Subcutaneous abdominal adipose tissue (tissue), 5 donors: ENCODE measurements at regions not wholly inside any gene's neighbourhood (a gene's known extent, or its start where the extent isn't known, plus 50 kb on each side); places are given as distances from the start of the nearest gene placed in this dataset.

Experiments used
- H3K27ac ChIP-seq: one replicate; pipeline ENCODE4 v1.7.0; 2013; ENCODE audit warnings: low read depth, mild to moderate bottlenecking, inconsistent platforms, low read length, moderate library complexity
- H3K27me3 ChIP-seq, 5 donors: one replicate each; pipeline ENCODE4 v1.7.0; 2013; ENCODE audit warnings: low read length in 5 of 5, inconsistent platforms in 1 of 5; ENCODE audit not compliant: control insufficient read depth in 5 of 5, insufficient read depth in 4 of 5
- H3K36me3 ChIP-seq, 5 donors: one replicate each; pipeline ENCODE4 v1.7.0; 2013; ENCODE audit warnings: low read length in 5 of 5; ENCODE audit not compliant: control insufficient read depth in 5 of 5, insufficient read depth in 5 of 5
- H3K4me1 ChIP-seq, 5 donors: one replicate each; pipeline ENCODE4 v1.7.0; 2013; ENCODE audit warnings: low read length in 5 of 5, mild to moderate bottlenecking in 3 of 5, moderate library complexity in 1 of 5; ENCODE audit not compliant: control insufficient read depth in 5 of 5, insufficient read depth in 5 of 5
- H3K4me3 ChIP-seq, 5 donors: one replicate each; pipeline ENCODE4 v1.7.0; 2013; ENCODE audit warnings: low read length in 5 of 5, low read depth in 1 of 5
- H3K9ac ChIP-seq, 5 donors: one replicate each; pipeline ENCODE4 v1.7.0; 2013; ENCODE audit warnings: low read length in 5 of 5, mild to moderate bottlenecking in 4 of 5, moderate library complexity in 3 of 5
- H3K9me3 ChIP-seq, 5 donors: one replicate each; pipeline ENCODE4 v1.7.0; 2013; ENCODE audit warnings: low read length in 5 of 5; ENCODE audit not compliant: control insufficient read depth in 5 of 5
- donor health status: healthy.
- donor health status: healthy.
- donor health status: healthy.
- donor health status: healthy.
- donor health status: healthy.

DNA sequence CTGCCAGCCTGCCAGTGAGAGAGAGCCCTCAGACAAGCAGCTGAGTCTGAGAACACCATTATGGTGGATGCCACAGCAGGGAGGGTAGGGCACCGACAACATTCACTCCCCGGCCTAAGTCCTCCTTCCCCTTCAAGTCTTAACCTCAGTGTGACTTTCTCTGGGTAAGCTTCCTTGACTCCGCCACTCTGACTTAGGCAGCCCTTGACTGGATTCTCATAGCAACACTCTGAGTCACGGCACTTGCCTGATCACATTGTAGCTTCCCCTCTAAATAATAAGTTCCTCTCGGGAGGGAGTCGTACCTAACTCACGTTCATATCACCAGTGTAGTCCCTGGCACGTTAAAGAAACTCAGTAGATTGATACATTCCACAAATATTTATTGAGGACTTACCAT is 180.5 kb downstream of the FOXB1 start:
- Histone ChIP-seq H3K4me1 (peaks cover 0 to 5% (median 0%) of the 10 kb centered on the region in 5 donors), H3K9ac (no peak overlapping the region), H3K27me3 (peaks cover 0 to 3% (median 0%) of the 10 kb centered on the region in 5 donors), H3K27ac (no peak overlapping the region), H3K4me3 (no peak overlapping the region), H3K36me3 (no peaks in the 10 kb centered on the region), H3K9me3 (no peaks in the 10 kb centered on the region)

DNA sequence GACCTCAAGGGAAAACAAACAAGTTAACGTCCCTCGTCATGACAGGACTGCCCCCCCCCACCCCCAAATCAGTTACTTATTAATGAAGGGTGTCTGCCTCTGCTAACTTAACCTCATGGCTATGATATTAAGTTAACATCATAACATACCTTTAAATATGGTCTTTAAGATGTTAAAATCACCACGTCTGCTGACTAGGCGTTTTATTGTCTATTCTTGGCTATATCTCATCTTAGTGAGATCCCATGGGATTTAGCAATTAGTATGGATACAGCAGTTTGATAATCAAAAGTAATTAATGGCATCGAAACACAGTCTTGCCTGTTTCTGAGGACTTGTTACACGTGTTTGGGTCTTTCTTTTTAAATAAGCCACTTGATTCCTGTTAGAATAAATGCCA is 186.9 kb downstream of the FOXB1 start:
- Histone ChIP-seq H3K36me3 (no peaks in the 10 kb centered on the region), H3K4me3 (no peak overlapping the region), H3K9ac (no peak overlapping the region), H3K4me1 (peaks cover 0 to 14% (median 0%) of the 10 kb centered on the region in 5 donors), H3K27ac (no peak overlapping the region), H3K27me3 (no peaks in the 10 kb centered on the region), H3K9me3 (no peaks in the 10 kb centered on the region)

DNA sequence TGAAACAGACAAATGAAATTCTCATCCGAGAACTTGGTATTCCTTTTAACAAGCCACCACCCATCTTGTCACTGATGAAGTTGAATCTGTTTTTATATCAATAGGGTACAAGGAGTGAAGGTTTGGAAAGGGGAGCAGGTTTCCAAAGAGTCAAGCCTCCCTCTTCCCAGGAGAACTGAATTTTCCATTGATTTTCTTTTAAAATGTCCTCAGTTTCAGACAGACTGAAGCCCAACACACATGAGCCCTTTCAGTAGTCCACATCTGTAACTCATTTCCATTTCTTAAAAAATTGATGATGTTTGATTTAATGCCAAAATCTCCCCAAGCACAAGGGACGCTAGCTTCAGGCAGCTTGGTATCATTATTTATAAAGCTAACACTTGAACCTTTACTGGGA is 187.7 kb downstream of the FOXB1 start:
- Histone ChIP-seq H3K36me3 (no peaks in the 10 kb centered on the region), H3K9ac (no peak overlapping the region), H3K4me3 (no peak overlapping the region), H3K4me1 (peaks cover 0 to 14% (median 0%) of the 10 kb centered on the region in 5 donors), H3K27ac (no peak overlapping the region), H3K9me3 (no peaks in the 10 kb centered on the region), H3K27me3 (peaks cover 0 to 4% (median 0%) of the 10 kb centered on the region in 5 donors)

DNA sequence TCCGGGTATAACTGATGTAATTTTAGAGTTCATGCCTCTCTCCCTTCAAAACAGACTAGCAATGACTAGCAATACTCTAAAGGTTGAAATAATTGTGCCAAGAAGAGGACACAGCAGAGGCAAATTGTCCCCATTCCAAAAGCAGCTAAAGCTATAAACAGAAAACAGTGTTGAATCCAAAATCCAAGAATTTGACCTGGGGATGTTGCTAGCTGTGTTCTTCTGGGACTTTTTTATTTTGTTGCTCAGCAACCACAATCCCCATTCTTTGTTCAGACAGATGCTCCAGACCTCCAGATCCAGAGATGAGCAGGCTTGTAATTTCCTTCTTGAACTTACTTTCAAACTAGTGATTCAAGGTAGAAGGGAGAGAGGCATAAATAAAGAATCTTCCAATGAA is 191.5 kb downstream of the FOXB1 start:
- Histone ChIP-seq H3K9ac (no peak overlapping the region), H3K27ac (no peak overlapping the region), H3K4me3 (no peak overlapping the region), H3K9me3 (no peaks in the 10 kb centered on the region), H3K27me3 (peaks cover 0 to 4% (median 0%) of the 10 kb centered on the region in 5 donors), H3K36me3 (no peaks in the 10 kb centered on the region), H3K4me1 (peaks cover 0 to 13% (median 0%) of the 10 kb centered on the region in 5 donors)

DNA sequence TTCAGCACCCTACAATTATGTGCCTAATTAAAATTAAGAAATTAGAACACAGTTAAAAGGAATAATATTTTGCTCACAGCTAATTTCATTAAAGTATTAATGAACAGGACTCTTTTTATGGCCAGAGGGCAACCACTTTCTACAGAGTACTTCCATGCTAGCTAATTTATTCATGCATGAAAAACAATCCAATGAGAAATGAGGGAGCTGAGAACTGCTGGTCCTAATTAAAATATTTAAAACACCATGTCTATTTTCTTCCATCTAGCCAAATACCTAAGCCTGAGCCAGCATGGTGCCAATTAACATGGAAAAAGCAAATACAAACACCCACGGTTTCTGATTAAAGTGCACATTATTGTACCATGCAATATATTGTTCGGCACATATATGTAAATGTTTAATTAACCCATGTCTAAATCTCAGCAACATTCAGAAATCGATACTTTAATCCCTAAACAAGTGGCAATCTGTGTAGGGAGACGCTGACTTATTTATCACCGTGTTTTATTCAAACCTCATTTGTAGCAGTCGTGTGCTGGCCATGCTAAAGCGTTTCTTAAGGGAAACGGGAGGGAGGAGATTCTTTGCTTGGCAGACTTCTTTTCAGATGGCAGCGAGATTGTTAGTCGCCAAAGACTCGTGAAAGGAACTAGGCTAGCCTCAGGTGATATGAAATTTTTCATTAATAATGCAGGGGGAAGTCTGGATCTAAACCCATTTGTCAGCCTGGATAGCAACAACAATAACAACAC is 193.5 kb downstream of the ANXA2 start:
- no peaks in the 10 kb centered on the region for H3K36me3 ChIP-seq
- H3K27ac ChIP-seq = no peak overlapping the region
- no peaks in the 10 kb centered on the region for H3K27me3 ChIP-seq

DNA sequence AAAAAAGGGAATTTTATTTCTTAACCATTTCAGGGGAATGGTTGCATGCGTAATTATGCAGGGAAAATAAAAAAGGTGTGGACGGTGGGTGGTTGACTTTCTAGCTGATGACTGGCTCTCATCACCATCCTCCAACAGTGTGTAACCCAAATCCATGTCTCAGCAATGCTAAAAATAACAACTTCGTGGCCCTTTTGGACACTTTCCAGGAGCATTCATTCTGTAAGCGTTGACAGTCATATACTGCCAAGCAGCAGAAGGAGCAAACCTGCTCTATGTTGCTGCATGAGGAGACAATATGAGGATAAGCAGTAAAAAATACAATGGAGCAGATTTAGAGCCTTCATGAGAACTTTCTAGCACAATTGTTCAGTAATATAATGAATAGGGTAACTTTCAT is 189.1 kb downstream of the ANXA2 start:
- no peaks in the 10 kb centered on the region for H3K9me3 ChIP-seq
- H3K4me3 ChIP-seq = peak overlapping the region in 1 of 5 donors; percentile 7
- no peak overlapping the region for H3K9ac ChIP-seq
- H3K4me1 ChIP-seq = peaks cover 0 to 42% (median 15%) of the 10 kb centered on the region in 5 donors
- no peaks in the 10 kb centered on the region for H3K36me3 ChIP-seq
- no peaks in the 10 kb centered on the region for H3K27me3 ChIP-seq
- peak overlapping the region; percentile 57 for H3K27ac ChIP-seq

More for the DNA sequence above, 193.5 kb downstream of the ANXA2 start:
- Histone ChIP-seq H3K9ac (no peak overlapping the region), H3K4me1 (peaks cover 0 to 13% (median 8%) of the 10 kb centered on the region in 5 donors), H3K4me3 (no peak overlapping the region), H3K9me3 (no peaks in the 10 kb centered on the region)

DNA sequence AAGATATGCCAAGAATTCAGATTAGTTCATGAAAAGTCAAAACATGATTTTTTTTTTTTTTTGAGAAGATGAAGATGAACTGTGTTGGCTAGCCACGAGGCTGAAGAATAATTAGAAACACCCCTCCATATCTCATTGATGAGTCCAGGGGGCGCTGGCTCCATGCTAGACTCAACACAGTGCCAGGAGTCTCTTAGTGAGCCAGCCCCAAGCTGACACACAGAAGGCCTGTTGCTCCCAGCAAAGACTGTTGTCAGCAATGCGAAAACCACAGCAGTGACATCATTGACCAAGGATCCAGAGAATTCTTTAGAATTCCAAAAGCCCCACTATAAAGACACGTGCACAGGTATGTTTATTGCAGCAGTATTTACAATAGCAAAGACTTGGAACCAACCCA is 185.2 kb downstream of the ANXA2 start:
- Histone ChIP-seq H3K27me3 (no peaks in the 10 kb centered on the region), H3K36me3 (no peaks in the 10 kb centered on the region), H3K9me3 (no peaks in the 10 kb centered on the region), H3K27ac (peak overlapping the region; percentile 74), H3K4me1 (peaks cover 0 to 42% (median 15%) of the 10 kb centered on the region in 5 donors), H3K4me3 (no peak overlapping the region), H3K9ac (no peak overlapping the region)

DNA sequence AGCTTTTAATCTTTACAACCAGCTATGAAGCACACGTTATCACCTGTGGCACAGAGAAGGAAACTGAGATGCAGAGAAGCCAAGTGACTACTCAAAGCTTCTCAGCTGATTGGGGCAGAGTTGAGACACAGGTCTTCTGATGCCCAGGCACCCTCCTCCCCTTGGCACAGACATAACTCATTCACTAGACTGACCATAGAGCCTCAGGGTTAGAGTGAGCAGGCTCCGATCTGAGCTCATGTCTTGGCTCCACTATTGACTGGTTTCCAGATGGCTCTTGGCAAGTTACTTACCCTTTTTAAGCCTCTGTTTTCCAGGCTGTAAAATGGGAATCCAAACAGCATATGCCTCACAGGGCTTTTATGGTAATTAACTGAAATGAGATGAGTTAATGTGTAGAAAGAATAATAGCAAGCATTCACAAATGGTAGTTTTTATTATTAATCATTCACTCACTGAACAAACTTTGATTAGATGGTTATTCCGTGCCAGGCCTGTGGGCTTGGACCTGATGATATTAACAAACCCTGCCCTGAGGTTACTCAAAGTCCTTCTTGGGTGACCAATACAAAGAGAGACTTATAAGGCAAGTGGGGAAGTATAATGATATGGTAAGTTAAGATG is 184.3 kb downstream of the ANXA2 start:
- H3K4me3 ChIP-seq = no peak overlapping the region
- no peaks in the 10 kb centered on the region for H3K27me3 ChIP-seq
- no peak overlapping the region for H3K27ac ChIP-seq
- peaks cover 0 to 39% (median 15%) of the 10 kb centered on the region in 5 donors for H3K4me1 ChIP-seq
- no peaks in the 10 kb centered on the region for H3K36me3 ChIP-seq
- no peak overlapping the region for H3K9ac ChIP-seq
- no peaks in the 10 kb centered on the region for H3K9me3 ChIP-seq

DNA sequence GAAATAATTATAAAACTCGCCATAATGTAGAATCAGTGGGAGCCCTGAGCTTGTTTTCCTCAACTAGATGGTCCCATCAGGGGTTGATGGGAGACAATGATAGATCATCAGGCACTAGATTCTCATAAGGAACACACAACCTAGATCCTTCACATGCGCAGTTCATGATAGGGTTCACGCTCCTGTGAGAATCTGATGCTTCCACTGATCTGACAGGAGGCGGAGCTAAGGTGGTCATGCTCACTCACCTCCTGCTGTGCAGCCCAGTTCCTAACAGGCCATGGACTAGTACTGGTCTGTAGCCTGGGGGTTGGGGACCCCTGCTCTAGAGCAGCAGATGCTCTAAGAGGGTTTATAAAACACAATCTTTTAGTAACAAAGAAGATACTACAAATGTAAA is 183.6 kb downstream of the ANXA2 start:
- H3K27me3 ChIP-seq = no peaks in the 10 kb centered on the region
- no peak overlapping the region for H3K27ac ChIP-seq
- no peaks in the 10 kb centered on the region for H3K9me3 ChIP-seq
- H3K4me1 ChIP-seq = peaks cover 0 to 32% (median 8%) of the 10 kb centered on the region in 5 donors
- H3K9ac ChIP-seq = no peak overlapping the region
- H3K36me3 ChIP-seq = no peaks in the 10 kb centered on the region
- no peak overlapping the region for H3K4me3 ChIP-seq

DNA sequence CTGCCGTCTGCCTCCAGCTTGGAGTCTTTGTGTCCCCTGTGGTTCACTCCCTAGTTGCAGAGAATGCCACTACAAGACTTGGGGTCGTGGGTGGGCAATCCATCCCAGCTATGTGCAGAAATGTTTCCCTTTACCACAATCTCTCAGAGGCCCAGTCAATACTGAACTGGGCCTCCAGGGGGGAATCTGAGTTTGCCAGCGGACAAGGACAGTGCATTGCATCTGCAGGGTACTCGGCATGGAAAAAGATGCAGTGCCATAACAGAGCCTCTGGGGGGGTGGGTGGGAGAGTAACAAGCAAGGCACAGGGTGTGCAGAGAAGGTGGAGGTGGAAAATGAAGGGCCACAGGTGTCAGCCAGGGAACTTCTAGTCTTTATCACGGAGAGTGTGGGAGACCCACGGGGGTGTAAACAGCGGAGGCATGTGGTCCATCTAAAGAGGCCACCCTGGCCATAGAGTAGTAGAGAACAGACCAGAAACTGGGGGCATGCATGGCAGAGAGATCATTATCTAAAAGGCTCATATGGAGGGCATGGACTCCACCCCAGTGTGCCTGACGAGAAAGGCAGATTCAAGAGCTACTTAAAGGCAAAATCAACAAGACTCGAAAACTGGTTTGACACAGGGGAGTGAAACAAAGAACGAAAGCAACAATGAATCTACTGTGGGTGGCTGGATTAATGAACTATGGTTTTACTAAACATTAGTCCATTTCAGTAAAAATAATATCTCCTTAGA is 182.4 kb downstream of the ANXA2 start:
- peaks cover 0 to 27% (median 5%) of the 10 kb centered on the region in 5 donors for H3K4me1 ChIP-seq
- no peaks in the 10 kb centered on the region for H3K9me3 ChIP-seq
- H3K27ac ChIP-seq = no peak overlapping the region
- no peaks in the 10 kb centered on the region for H3K27me3 ChIP-seq
- H3K36me3 ChIP-seq = no peaks in the 10 kb centered on the region
- H3K4me3 ChIP-seq = no peak overlapping the region
- H3K9ac ChIP-seq = no peak overlapping the region
